HG02938 (cell line): ENCODE measurements at regions not wholly inside any gene's neighbourhood (a gene's known extent, or its start where the extent isn't known, plus 50 kb on each side); places are given as distances from the start of the nearest gene placed in this dataset.
"Not testable (repeated sequence)": the region's sequence is repeated elsewhere in the genome, so short reads cannot be mapped to it uniquely, and the experiment has no call there.

Experiments used
- ATAC-seq: cut with Tn5 transposase; IDR thresholded peaks from one replicate; pipeline ENCODE4 v1.9.1; 2021; ENCODE audit warnings: mild to moderate bottlenecking, moderate library complexity; ENCODE audit not compliant: unreplicated experiment

DNA sequence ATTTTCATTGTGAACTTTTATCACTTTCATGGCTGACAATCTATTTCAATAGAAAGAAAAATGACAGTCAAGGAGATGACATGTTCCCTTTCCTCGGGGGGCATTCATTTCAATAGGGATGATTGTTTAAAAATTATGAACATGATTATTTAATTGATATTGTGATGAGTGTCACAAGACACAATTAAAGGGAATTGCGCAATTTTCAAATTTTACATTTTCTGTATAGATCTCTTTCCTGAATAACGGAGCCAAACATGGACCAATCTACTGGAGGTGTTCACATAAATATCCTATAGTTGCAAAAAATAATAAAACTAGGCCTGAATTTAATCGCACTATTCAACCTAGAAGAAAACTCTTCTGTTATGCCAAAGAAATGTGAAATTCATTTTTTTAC is 1274.6 kb downstream of the SLITRK5 start:
- no peak for ATAC-seq

DNA sequence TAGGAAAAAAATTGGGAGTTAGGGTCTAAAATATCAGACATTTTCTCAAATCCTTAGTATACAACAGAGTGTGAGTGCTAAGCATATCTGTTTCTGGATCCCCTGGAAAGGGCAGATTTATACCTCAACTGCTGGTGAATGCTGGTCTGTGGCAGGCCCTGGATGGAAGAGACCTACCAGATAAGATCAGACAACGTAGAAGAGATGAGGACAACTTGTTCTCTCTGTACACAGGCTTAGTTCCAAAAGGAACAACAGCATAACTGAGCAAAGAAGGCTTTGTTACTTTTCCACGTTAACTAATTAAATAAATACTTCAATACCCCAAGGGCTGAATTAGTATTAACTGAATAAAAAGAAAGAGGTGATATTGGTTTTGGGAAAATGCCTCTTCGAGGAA is 1277.3 kb downstream of the SLITRK5 start:
- ATAC-seq = no peak

DNA sequence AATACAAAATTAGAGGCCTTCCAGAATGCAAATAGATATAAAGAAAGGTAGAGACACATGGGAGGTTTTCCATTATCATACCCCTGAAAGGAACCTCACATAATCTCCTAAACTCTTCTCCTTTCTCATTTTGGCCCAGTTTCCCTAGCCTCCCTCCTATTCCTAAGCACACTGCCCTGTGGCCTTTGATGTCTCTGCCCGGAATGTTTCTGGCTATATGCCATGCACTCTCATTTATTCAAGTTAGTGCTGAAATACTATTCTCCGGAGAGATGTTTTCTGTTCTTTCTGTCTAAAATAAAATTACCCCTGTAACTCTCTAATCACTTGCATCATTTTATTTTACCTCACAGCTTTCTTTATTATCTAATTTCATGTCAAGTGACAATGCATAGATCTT is 1287.7 kb downstream of the SLITRK5 start:
- no peak for ATAC-seq

DNA sequence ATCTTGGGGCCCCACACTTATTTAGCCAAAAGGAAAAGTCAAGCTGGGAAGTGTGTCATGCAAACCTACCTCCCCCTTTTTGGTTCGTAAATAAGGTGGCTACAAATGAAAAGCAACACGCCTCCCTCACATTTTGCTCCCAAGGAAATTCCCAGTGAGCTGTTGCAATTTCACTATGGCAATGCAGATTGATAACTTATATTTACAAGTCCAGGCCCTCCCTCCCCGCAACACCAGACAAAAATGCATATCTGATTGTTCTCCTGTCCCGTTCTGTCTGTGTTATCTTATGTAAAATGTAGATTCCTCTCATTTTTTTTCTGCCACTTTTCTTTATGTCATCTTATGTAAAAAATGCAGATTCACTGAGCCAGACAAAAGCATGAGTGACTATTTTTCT is 1305.3 kb downstream of the SLITRK5 start:
- ATAC-seq = no peak

DNA sequence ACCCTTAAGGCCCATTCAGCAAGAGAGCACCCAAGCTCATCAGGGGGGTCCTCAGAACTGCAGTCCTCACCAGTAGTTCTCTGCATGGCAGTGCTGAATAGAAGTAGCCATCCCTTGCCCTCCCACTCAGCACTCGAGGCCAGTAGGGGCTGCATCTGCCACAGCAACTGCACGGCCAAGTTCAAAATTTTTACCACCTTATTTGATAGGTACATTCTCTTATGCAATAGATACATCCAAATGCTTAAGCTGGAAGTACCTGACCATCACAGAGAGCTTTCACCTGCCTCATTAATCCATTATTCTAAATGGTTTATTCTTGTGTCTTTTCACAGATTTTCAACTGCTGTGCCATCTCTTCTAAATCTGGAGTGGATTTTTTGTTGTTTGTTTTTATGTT is 1307.4 kb downstream of the SLITRK5 start:
- ATAC-seq = no peak

DNA sequence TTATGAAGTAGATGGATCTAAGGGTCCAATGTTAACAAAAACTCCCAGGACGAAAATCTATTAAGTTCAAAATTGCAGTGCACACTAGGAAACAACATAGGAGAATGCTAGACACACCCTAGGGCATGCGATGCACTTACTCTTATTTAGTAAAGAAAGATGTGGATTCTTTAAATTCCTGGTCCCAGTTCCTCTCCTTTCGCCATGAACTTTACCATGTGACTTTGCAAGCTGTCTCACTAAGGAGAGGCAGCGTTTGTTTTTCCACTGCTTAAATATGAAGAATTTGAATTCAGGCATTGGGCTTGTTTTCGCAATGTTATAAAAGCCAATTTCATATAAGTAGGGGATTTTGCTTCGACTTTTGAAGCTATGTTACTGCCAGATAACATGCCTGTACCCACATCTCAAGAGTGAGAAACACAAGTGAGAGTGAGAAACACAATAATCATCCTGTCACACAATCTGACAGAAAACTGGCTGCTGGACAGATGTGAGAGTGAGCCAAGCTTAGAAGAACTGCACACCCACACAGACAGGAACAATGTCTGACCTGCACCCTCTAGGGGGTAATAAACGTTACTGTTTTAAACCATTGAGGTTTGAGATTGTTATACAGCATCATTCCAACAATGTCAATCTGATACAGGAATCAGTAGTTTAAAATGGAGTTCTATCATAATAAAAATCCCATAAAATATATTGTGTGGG is 1308.4 kb downstream of the SLITRK5 start:
- ATAC-seq = no peak

DNA sequence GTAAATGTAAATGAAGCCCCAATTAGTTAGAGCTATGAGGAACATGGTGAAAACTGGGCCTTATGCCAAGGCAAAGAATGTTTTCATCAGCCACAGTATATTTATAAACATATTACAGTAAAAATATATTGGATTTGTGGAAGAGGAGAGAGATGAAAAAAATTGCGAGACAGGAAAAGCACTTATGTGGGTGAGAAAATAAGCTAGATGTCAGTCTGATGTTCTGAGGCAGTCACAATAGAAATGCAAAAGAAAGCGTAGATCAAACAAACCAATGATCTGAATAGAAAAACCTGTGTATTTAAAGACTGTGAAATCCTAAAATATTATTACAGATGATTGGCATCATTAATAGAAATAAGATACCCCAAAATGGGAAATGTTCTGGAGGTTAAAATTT is 1332.5 kb downstream of the SLITRK5 start:
- ATAC-seq = no peak

DNA sequence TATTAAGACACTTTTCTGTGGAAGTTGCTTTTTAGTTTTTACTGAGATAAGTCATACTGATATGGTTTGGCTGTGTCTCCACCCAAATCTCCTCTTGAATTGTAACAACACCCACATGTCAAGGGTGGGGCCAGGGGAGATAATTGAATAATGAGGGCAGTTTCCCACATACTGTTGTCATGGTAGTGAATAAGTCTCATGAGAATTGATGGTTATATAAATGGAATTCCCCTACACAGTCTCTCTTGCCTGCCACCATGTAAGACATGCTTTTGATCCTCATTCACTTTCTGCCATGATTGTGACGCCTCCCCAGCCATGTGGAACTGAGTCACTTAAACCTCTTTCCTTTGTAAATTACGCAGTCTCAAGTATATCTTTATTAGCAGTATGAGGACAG is 1340.4 kb downstream of the SLITRK5 start:
- no peak for ATAC-seq

DNA sequence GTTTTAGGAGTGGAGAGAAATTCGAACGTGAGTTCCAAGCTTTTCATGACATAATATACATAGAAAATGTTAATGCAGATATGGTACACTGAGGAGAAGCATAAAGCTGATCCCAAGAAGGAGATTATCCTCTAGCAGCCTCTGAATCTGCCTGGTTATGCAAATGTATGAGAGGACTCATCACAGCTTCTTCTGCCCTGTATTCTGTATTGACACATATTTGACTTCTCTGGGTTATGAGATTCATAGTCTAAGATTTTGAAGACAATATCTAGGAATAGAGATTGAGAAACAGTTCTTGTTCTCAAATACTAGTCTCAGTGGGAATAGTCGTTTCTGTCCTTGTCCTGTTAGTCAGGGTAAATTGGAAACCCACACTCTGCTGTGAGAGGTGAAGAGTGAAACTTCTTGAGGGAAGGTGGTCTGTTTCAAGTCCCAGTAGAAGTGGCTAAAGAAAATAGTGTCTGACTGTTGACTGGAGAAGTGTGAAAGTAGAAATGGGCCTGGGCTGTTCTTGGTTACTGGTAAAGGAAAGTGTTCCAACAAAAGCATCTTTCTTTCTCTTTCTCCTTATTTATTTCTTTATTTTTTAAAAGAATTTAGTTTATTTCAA is 1356.6 kb downstream of the SLITRK5 start:
- ATAC-seq = no peak

DNA sequence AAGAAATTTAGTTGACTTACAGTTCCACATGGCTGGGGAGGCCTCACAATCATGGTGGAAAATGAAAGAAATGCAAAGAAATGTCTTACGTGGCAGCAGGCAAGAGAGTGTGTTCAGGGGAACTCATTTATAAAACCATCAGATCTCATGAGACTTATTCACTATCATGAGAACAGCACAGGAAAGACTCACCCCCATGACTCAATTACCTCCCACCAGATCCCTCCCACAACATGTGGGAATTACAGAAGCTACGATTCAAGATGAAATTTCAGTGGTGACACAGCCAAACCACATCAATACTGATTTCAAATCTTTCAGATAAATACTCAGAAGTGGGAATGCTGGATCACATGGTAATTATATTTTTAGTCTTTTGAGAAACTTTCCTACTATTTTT is 1357.9 kb downstream of the SLITRK5 start:
- no peak for ATAC-seq

DNA sequence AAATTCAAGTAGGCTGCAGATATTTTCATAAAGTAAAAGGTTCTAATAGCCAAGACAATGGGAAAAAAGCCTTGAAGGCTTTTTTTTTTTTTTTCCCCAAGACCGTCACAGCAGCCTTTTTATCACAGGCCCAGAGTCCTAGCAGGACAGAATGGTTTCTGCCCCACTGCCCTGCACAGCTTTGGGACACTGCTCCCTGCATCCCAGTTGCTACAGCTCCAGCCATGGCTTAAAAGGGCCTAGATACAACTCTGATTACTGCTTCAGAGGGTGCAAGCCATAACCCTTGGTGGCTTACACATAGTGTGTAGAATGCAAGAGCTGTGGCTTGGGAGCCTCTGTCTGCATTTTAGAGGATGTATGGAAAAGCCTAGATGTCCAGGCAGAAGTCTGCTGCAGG is 1362.8 kb downstream of the SLITRK5 start:
- ATAC-seq = no peak

DNA sequence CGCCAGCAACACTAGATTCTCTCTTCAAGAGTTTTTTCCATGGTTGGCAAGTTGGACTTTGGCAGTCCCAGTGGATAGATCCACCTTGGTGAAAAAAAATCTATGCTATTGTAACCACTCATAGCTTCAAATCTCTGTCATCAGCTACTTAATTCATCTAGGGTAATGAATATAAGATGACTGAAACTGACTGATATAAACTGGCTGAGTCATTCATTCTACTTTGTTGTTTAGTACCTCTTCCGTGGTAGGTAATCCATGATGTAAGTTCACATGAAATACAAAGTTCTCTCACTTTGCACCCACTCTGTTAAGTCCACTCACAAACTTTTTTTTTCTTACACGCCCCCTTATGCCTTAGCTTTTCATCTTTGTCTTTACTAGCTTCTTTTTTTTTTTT is 1381.5 kb downstream of the SLITRK5 start:
- no peak for ATAC-seq

DNA sequence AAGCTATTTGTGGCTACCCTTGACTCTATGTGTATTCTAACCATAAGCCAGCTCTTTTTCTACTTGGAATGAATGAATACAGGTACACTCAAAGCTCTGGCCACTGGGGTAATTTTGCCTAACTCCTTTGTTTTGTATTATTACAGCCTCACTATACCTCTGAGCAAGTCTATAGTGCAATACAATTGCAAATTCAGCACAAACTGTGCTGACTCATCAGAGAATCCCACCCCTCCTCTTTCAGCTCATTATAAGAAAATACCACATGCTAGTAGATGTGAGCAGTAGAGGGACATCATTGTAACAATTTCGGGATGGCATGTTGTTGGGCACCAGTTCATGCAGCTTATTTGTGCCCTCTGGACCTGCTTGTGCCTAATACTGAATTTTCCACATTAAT is 1382.2 kb downstream of the SLITRK5 start:
- no peak for ATAC-seq

DNA sequence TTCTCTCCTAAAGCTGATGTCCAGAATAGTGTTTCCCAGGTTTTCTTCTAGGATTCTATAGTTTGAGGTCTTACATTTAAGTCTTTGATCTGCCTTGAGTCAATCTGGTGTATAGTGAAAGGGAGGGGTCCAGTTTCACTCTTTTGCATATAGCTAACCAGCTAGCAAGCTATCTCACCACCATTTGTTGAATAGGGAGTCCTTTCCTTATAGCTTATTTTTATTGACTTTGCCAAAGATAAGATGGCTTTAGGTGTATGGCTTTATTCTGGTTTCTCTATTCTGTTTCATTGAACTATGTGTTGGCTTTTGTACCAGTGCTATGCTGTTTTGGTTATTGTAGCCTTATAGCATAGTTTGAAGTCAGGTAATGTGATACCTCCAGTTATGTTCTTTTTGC is 1386.1 kb downstream of the SLITRK5 start:
- ATAC-seq = no peak

DNA sequence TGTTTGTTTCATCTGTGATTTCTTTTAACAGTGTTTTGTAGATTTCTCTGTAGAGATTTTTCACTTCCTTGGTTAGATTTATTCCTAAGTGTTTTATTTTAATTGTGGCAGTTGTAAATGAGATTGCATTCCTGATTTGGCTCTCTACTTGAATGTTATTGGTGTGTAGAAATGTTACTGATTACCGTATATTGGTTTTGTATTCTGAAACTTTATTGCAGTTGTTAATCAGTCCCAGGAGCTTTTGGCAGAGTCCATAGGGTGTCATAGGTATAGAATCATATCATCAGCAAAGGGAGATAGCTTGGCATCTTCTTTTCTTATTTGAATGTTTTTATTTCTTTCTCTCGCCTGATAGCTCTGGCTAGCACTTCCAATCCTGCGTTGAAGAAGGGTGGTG is 1386.7 kb downstream of the SLITRK5 start:
- ATAC-seq = no peak

DNA sequence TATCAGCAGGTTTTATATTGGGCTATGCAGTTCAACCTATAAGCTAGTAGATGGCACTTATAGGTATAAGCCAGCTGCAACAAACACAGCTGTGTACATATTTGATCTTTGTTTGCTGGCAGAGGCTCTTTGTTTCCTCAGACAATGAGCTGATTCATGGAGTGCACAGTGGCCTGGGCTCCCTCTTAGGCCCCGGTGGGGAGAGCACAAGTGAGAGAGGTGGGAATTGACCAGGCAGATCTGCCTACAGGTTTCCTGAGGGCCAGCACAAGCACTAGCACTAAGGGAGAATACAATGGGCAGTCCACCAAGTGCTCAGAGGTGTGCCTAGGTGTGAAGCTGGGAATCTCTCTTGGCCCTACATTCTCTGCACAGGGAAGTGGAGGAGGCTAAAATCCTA is 1390.7 kb downstream of the SLITRK5 start:
- ATAC-seq = no peak

DNA sequence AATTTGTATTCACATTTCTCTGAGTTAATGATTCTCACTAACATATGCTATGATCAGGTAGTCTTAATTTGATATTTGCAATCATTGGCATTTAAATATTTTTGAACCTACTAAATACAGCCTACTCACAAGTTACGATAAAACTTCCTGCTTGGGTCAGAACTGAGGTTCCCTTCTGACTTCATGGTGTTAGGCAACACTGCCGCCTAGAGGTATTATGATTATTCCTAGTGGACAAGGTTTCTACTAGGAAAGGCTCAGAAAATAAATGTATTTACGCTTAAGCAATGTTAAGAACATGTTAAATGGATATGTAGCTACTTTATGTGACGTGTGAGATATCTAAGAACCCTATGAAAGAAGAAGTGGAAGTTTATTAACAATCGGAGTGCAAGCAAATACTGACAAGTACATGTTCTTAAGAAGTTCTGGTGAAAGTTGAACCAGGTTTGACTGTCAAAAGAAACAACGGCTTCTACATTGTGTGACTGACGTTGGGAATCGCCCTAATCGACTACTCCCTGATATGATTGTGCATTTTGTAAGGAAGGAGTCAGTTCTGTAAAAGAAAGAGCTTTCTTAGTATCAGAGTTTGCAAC is 1395.8 kb downstream of the SLITRK5 start:
- no peak for ATAC-seq

DNA sequence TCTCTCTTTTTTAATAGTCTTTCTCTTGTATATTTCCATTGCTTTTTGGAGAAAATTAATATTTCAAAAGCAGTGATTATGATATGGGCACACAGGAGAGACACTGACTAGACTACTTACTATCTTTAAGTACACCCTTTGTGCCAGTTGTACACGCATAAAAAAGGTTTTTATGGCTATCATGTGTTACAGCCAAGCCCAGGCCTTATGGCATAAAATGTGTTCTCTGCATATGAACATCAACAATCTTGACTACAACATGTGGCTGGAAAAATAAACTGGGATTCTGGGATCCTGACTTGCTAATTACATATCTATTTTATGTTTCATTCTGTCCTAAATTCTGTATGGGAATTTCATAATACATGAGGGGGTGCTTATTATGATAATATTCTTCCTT is 1401.8 kb downstream of the SLITRK5 start:
- no peak for ATAC-seq

DNA sequence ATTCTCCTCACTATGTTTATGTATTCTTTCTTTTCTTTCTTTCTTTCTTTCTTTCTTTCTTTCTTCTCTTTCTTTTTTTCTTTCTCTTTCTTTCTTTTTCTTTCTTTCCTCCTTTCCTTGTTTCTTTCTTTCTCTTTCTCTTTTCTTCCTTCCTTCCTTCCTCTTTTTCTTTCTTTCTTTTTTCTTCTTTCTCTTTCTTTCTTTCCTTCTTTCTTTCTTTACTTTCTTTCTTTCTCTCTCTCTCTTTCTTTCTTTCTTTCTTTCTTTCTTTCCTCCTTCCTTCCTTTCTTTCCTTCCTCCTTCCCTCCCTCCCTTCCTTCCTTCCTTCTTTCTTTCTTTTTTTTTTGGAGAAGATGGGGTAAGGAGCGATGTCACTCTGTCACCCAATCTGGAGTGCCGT is 1405.5 kb downstream of the SLITRK5 start:
- no peak for ATAC-seq

DNA sequence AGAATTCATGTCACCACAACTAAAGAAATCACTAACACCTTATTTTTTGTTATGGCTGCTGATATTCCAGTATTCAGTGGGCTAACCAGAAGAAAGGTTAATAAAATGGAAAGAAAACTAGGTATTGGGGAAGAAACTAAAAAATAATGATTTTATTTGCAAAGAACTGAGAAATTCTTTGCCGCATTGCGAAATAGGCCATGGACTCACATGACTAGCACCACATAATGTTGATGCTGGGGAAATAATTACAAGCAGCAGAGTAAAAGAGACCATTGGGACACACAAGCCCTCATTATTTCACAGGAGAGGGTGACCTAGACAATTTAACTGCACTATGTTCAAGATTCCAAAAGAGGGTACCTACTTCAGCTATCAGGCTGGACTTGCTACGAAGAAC is 1411.5 kb downstream of the SLITRK5 start:
- ATAC-seq = no peak

DNA sequence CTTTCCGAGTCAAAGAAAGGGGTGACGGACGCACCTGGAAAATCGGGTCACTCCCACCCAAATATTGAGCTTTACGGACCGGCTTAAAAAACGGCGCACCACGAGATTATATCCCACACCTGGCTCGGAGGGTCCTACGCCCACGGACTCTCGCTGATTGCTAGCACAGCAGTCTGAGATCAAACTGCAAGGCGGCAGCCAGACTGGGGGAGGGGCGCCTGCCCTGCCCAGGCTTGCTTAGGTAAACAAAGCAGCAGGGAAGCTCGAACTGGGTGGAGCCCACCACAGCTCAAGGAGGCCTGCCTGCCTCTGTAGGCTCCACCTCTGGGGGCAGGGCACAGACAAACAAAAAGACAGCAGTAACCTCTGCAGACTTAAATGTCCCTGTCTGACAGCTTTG is 1416.9 kb downstream of the SLITRK5 start:
- ATAC-seq = not testable (repeated sequence)

DNA sequence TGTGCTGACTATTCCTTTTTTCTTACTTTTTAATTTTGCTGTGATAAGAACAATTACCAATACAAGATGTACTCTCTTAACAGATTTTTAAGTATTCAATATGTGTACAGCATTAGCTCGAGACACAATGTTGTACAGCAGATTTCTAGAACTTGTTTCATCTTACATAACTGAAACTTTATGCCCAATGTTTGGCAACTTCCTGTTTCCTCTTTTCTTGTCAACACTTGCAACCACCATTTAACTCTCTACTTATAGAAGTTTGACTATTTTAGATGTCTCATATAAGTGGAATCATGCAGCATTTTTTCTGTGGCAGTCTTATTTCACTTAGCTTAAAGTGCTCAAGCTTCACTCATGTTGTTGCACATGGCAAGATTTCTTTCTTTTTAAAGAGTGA is 1426.8 kb downstream of the SLITRK5 start:
- ATAC-seq = no peak

DNA sequence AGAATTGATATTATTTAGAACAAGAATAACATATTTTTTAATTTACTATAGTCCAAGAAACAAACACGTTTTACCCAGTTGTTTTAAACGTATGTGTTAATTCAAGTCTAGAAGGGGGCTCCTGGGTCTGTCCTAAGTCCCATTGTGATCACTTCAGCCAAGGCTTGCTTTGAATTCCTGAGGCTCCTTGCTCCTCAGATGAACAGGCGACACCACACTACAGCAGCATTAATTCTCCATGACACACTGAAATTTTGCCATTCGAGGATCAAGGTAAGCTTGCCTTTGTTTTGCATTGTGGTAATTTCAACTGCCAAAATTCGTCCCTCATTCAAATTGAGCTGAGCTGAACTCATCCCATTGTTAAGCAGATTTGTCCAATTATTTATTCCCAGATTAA is 1442.6 kb downstream of the SLITRK5 start:
- ATAC-seq = no peak
